Ovary (tissue), 3 donors: ENCODE measurements at regions not wholly inside any gene's neighbourhood (a gene's known extent, or its start where the extent isn't known, plus 50 kb on each side); places are given as distances from the start of the nearest gene placed in this dataset.

Source experiments
- CTCF ChIP-seq, 3 donors: fragments of 450-650 bp in 2 of 3; fragments of 200-600 bp in 1 of 3; IDR thresholded peaks; one replicate each; pipeline versions ENCODE4 v1.5.1 to v1.8.0; 2016 to 2022; ENCODE audit warnings: antibody characterized with exemption in 3 of 3, mild to moderate bottlenecking in 1 of 3
- EP300 ChIP-seq: sonication (generic); formaldehyde crosslinking; IDR thresholded peaks from one replicate; pipeline ENCODE4 v1.6.1; 2017; ENCODE audit warnings: antibody characterized with exemption
- POLR2A ChIP-seq: fragments of 450-650 bp; IDR thresholded peaks from one replicate; pipeline ENCODE4 v1.6.1; 2017; ENCODE audit warnings: antibody characterized with exemption, mild to moderate bottlenecking, moderate library complexity
- donor health status: DM: no; HTN: no; CAD: no.

GRCh38 chr3:182735672-182736071 lies 57.6 kb upstream of the ATP11B start:
- TF ChIP-seq CTCF (IDR thresholded peaks at IDR 0.05) (no peak), POLR2A (no peak), EP300 (no peak)
